Memory B cell (primary cell): ENCODE measurements at regions not wholly inside any gene's neighbourhood (a gene's known extent, or its start where the extent isn't known, plus 50 kb on each side); places are given as distances from the start of the nearest gene placed in this dataset.

Experiments
- ATAC-seq: fragments of 150-1000 bp; cut with Tn5 transposase; 2 replicates; pipeline ENCODE4 v1.10.0; 2021; ENCODE audit warnings: low read depth, mild to moderate bottlenecking, moderate library complexity
- DNase-seq, 2 donors: peaks; one replicate each; pipeline ENCODE4 v3.0.0; 2022; ENCODE audit warnings: low spot score in 2 of 2
- H3K27ac Mint-ChIP-seq: one replicate; pipeline ENCODE4 v1.8.0; 2022; ENCODE audit warnings: mild to moderate bottlenecking, moderate library complexity, mixed read lengths
- H3K27me3 Mint-ChIP-seq: one replicate; pipeline ENCODE4 v1.8.0; 2022; ENCODE audit warnings: mixed read lengths
- H3K36me3 Mint-ChIP-seq: one replicate; pipeline ENCODE4 v1.8.0; 2022; ENCODE audit warnings: mild to moderate bottlenecking, mixed read lengths
- H3K4me1 Mint-ChIP-seq: one replicate; pipeline ENCODE4 v1.8.0; 2022; ENCODE audit warnings: mixed read lengths
- H3K4me3 Mint-ChIP-seq: one replicate; pipeline ENCODE4 v1.8.0; 2022; ENCODE audit warnings: mild to moderate bottlenecking, moderate library complexity, mixed read lengths
- H3K9me3 Mint-ChIP-seq: one replicate; pipeline ENCODE4 v1.8.0; 2022; ENCODE audit warnings: mixed read lengths

DNA sequence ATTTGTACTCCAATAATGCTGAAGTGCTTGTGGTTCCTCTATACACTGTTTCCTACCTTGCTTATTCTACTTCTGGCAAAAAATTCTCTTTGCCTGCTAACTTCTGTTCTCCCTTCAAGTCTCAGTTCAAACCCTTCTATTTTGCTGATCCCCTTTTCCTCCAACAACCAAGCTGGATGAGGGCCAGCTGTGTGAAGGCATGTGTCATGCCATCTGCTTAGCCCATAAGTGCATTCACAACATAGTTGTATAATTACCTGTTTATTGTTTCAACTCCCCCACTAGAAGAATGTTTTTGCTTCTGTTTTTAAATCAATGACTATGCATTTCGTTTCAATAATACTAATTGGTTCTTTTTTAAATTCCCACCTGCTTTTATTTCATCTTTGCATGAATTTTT is 1951.4 kb upstream of the WWC1 start:
- Mint-ChIP-seq H3K27me3 (no peaks in the 10 kb centered on the region), H3K36me3 (no peaks in the 10 kb centered on the region), H3K27ac (no peak overlapping the region), H3K4me1 (no peaks in the 10 kb centered on the region), H3K9me3 (peaks cover 5% of the 10 kb centered on the region), H3K4me3 (no peak overlapping the region)
- DNase-seq (no peak), ATAC-seq (no peak)

GRCh38 chr5:166341740-166342337 is 1949.6 kb upstream of the WWC1 start:
- ATAC-seq (no peak), DNase-seq (no peak)
- Mint-ChIP-seq H3K27me3 (no peaks in the 10 kb centered on the region), H3K4me1 (no peaks in the 10 kb centered on the region), H3K9me3 (peaks cover 3% of the 10 kb centered on the region), H3K27ac (no peak overlapping the region), H3K4me3 (no peak overlapping the region), H3K36me3 (no peaks in the 10 kb centered on the region)

DNA sequence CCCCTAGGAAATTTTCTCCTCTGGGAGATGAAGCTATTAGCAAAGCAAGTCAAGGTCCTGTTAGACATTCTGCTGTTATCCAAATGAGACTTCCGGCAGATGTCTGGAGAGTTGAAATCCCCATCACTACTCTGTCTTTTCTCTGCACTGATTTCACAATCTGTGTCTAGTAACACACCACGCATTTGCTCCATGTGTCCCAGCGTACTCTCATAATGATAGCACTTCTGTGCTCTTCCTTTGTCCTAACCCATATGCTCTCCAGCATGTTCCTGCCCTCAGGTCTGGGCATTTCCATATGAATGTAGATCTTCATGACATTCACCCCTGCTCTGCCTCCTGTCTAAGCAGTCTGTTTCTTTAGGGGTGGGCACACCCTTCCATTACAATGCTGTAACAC is 1949.0 kb upstream of the WWC1 start:
- no peak for ATAC-seq
- H3K27me3 Mint-ChIP-seq, result no peaks in the 10 kb centered on the region
- H3K36me3 Mint-ChIP-seq, result no peaks in the 10 kb centered on the region
- peaks cover 3% of the 10 kb centered on the region for H3K9me3 Mint-ChIP-seq
- no peak overlapping the region for H3K4me3 Mint-ChIP-seq
- H3K4me1 Mint-ChIP-seq, result no peaks in the 10 kb centered on the region
- no peak overlapping the region for H3K27ac Mint-ChIP-seq
- DNase-seq, result no peak

DNA sequence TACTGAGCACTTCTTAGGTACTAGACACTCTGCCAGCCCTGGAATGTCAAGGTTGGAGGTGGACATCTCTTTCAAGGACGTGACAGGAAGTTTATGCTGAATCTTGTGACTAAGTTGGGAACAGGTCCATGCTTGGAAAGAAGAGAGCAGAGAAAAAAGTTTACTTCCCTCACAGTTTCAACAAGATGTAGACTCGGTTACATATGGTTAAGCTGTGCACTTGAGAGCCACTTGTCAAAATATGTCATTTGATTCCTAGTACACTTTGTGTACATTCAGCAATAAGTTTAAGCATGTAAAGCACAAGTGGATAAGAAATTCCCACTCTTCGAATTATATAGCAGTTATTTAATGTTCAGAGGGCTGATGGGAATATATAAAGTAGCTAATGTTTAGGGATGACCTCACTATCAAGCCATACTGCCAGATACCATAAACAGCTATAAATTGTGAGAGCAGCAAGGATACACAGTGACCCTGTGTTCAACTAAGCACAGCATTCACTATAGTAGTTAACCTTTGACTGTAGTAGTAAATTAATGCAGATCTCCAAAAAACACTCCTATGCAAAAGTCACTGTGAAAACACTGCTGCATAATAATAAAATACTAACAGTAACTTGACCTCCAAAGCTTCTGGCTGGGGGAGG is 1944.6 kb upstream of the WWC1 start:
- H3K4me3 Mint-ChIP-seq, result no peak overlapping the region
- peaks cover 2% of the 10 kb centered on the region for H3K9me3 Mint-ChIP-seq
- H3K27me3 Mint-ChIP-seq, result no peaks in the 10 kb centered on the region
- no peaks in the 10 kb centered on the region for H3K4me1 Mint-ChIP-seq
- DNase-seq, result no peak
- no peak overlapping the region for H3K27ac Mint-ChIP-seq
- H3K36me3 Mint-ChIP-seq, result no peaks in the 10 kb centered on the region
- no peak for ATAC-seq

- Mint-ChIP-seq H3K27me3 (no peaks in the 10 kb centered on the region), H3K9me3 (peaks cover 2% of the 10 kb centered on the region), H3K27ac (no peak overlapping the region), H3K36me3 (no peaks in the 10 kb centered on the region), H3K4me1 (no peaks in the 10 kb centered on the region), H3K4me3 (no peak overlapping the region)
- ATAC-seq, result no peak
- no peak for DNase-seq
Measured at GRCh38 chr5:166349046-166349445, 1942.4 kb upstream of the WWC1 start.

DNA sequence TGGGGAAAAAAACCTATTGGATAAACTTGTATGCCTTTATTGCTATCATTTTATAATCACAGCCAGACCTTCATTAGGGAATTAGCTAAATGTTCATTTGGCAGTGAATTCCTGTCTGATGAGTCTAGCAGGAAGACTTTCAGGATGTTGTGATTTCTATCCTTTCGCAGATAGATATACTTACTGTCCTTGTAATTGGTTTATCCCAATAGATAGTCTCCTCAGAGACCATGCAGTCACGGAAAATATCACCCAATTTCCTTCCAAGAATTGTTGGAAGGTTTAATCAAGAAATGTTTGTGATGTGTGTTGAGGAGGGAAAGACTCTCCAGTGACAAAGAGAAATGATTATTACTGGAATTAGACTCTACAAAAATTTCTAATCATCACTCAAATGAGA is 1937.9 kb upstream of the WWC1 start:
- Mint-ChIP-seq H3K9me3 (peaks cover 4% of the 10 kb centered on the region), H3K4me1 (no peaks in the 10 kb centered on the region), H3K27ac (no peak overlapping the region), H3K4me3 (no peak overlapping the region), H3K36me3 (no peaks in the 10 kb centered on the region), H3K27me3 (no peaks in the 10 kb centered on the region)
- no peak for ATAC-seq
- no peak for DNase-seq

GRCh38 chr5:166354332-166354731 is 1937.1 kb upstream of the WWC1 start:
- Mint-ChIP-seq H3K4me3 (no peak overlapping the region), H3K27ac (no peak overlapping the region), H3K27me3 (no peaks in the 10 kb centered on the region), H3K4me1 (no peaks in the 10 kb centered on the region), H3K9me3 (peaks cover 4% of the 10 kb centered on the region), H3K36me3 (no peaks in the 10 kb centered on the region)
- no peak for DNase-seq
- ATAC-seq, result no peak

- H3K27ac Mint-ChIP-seq, result no peak overlapping the region
- no peaks in the 10 kb centered on the region for H3K27me3 Mint-ChIP-seq
- no peaks in the 10 kb centered on the region for H3K36me3 Mint-ChIP-seq
- no peak for DNase-seq
- no peak for ATAC-seq
- no peak overlapping the region for H3K4me3 Mint-ChIP-seq
- no peaks in the 10 kb centered on the region for H3K4me1 Mint-ChIP-seq
- H3K9me3 Mint-ChIP-seq, result peaks cover 8% of the 10 kb centered on the region
Measured at GRCh38 chr5:166356096-166356495, 1935.3 kb upstream of the WWC1 start.

DNA sequence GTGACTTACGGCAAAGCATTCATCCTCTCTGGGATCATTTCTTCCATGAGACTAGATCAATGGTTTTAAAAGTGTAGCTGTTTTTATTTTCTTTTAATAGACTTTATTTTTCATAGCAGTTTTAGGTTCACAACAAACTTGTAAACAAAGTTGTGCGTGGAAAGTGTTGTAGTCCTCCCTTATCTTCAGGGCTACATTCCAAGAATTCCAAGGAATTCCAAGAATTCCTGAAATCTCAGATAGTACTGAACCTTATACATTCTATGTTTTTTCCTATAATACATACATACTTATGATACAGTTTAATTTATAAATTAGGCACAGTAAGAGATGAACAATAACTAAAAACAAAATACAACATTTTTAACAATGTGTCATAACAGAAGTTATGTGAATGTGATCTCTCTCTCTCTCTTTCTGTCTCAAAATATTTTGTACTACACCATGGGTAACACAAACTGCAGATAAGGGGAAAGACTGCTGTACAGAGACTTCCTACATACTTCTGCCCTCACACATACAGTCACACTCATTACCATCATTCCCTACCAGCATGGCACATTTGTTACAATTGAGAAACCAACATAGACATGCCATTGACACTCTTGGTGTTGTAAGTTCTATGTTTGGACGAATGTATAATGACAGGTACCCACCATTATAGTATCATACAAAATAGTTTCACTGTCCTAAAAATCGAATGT is 1933.2 kb upstream of the WWC1 start:
- no peaks in the 10 kb centered on the region for H3K36me3 Mint-ChIP-seq
- H3K4me3 Mint-ChIP-seq, result no peak overlapping the region
- H3K27ac Mint-ChIP-seq, result no peak overlapping the region
- ATAC-seq, result no peak
- no peaks in the 10 kb centered on the region for H3K27me3 Mint-ChIP-seq
- no peaks in the 10 kb centered on the region for H3K4me1 Mint-ChIP-seq
- DNase-seq, result no peak
- H3K9me3 Mint-ChIP-seq, result peaks cover 6% of the 10 kb centered on the region

DNA sequence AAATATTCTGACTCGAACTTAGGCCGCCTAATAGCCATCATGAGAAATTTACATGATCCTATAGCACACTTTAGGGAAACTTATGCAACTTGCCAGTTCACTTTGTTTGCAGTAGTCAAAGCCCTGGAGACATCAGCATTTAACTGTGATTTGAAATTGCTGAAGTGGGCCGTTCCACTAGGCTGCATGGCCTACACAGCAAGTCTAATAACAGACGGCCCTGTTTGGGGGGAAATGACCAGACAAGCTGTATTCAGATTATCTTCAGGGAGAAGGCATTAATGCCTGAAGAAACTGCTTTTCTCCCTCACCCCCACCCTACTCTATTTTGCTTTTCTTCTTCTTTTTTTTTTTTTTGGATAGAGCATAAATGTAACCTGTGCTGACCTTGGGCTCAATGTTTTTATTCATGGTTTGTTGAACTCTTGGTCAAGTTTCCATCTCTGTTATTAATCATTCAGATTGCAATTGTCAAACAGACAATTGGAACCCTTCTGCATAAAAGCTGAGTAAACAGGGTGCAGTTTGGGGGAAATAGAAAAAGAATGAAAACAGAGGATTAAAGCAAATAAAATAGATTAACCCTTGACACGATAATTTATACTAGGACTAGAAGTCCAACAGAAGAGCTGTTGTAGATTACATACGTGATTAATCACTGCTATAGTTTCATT is 1928.2 kb upstream of the WWC1 start:
- no peak for ATAC-seq
- H3K4me3 Mint-ChIP-seq, result no peak overlapping the region
- no peaks in the 10 kb centered on the region for H3K4me1 Mint-ChIP-seq

GRCh38 chr5:166365164-166365563 is 1926.3 kb upstream of the WWC1 start:
- H3K27ac Mint-ChIP-seq, result no peak overlapping the region
- H3K9me3 Mint-ChIP-seq, result peaks cover 1% of the 10 kb centered on the region
- H3K4me1 Mint-ChIP-seq, result no peaks in the 10 kb centered on the region
- ATAC-seq, result no peak
- no peaks in the 10 kb centered on the region for H3K36me3 Mint-ChIP-seq
- H3K4me3 Mint-ChIP-seq, result no peak overlapping the region
- no peaks in the 10 kb centered on the region for H3K27me3 Mint-ChIP-seq
- DNase-seq, result no peak

More for the DNA sequence above, 1928.2 kb upstream of the WWC1 start:
- Mint-ChIP-seq H3K9me3 (peaks cover 5% of the 10 kb centered on the region), H3K36me3 (no peaks in the 10 kb centered on the region), H3K27ac (no peak overlapping the region), H3K27me3 (no peaks in the 10 kb centered on the region)
- DNase-seq, result no peak

DNA sequence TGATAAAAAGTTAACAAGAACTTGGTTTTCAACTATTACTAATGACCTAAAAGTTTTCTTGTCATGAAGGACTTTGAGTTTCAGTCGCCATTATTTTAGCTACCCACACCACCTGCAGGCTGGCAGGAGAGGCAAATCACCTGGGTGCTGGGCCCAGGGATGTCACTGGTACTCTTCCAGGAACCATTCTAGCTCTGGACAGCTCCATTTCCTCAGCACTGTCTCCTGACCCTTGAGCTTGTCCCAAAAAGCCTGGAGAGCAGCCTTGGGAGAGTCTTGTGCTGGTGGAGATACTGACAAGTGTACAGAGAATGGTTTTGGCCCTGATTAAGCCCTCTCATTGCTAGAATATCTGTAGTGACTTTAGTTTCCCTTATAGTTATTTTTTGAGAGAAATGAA is 1924.1 kb upstream of the WWC1 start:
- DNase-seq, result no peak
- H3K36me3 Mint-ChIP-seq, result no peaks in the 10 kb centered on the region
- H3K27me3 Mint-ChIP-seq, result no peaks in the 10 kb centered on the region
- H3K4me1 Mint-ChIP-seq, result no peaks in the 10 kb centered on the region
- H3K9me3 Mint-ChIP-seq, result no peaks in the 10 kb centered on the region
- no peak overlapping the region for H3K4me3 Mint-ChIP-seq
- no peak for ATAC-seq
- H3K27ac Mint-ChIP-seq, result no peak overlapping the region

GRCh38 chr5:166369346-166369745 is 1922.1 kb upstream of the WWC1 start:
- Mint-ChIP-seq H3K27ac (no peak overlapping the region), H3K4me1 (no peaks in the 10 kb centered on the region), H3K27me3 (no peaks in the 10 kb centered on the region), H3K36me3 (no peaks in the 10 kb centered on the region), H3K9me3 (peaks cover 1% of the 10 kb centered on the region), H3K4me3 (no peak overlapping the region)
- ATAC-seq, result no peak
- DNase-seq, result no peak

DNA sequence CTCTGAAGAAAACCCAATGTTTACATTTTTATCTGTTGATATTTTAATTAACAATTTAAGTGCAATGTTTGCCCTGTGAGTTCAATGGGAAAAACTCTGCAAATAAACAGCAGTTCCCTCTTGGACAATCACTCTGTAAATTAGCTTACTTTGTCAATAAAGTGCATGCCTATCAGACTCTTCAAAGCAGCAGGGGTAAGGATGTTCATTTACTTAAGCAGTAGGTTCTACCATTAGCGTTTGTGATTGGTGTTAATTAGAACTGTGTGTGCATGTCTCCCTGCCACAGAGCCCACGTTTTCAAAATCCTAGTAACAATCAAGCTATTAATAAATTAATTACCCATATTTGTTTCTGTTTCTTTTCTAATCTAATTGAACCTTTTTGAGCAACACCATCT is 1921.6 kb upstream of the WWC1 start:
- no peaks in the 10 kb centered on the region for H3K4me1 Mint-ChIP-seq
- H3K9me3 Mint-ChIP-seq, result peaks cover 1% of the 10 kb centered on the region
- no peak for DNase-seq

More for the DNA sequence above, 1921.6 kb upstream of the WWC1 start:
- ATAC-seq, result no peak
- Mint-ChIP-seq H3K36me3 (no peaks in the 10 kb centered on the region), H3K27ac (no peak overlapping the region), H3K4me3 (no peak overlapping the region), H3K27me3 (no peaks in the 10 kb centered on the region)
